A673 (cell line): ENCODE measurements at regions not wholly inside any gene's neighbourhood (a gene's known extent, or its start where the extent isn't known, plus 50 kb on each side); places are given as distances from the start of the nearest gene placed in this dataset.

Experiments
- EZH2 ChIP-seq: fragments of 200-600 bp; sonication (generic); IDR thresholded peaks from 2 replicates; pipeline ENCODE4 v1.6.1; 2017; ENCODE audit warnings: borderline replicate concordance, low read depth, mild to moderate bottlenecking, mixed read lengths, antibody characterized with exemption, low read length; ENCODE audit not compliant: poor library complexity, severe bottlenecking
- TF ChIP-seq, protein P1 (sequence below): fragments of 300-800, 200-600 bp; sonication (generic); conservative IDR thresholded peaks from 2 replicates; pipeline ENCODE4 v1.5.1; 2017; ENCODE audit warnings: low read depth, mild to moderate bottlenecking, antibody characterized with exemption, low read length, moderate library complexity, mixed read lengths

DNA sequence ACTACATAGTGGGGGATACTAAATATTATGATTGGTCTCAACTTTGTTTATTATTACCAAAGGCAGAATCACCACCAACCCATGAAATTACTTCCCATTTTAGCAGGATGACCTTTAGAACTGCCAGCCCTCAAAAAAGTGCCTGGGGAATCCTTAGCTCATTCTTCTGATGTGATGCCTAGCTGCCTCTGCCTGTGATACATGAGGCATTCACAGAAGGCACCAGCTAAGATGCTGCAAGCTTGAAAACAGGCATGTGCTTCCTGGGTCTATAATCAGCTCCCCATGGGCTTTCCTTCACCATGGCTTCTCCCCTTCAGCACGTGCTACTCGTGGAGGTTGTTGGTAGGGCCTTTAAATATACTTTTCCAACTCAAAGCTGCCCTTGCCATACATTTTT lies 50.4 kb upstream of the ARHGAP20 start:
- TF ChIP-seq, protein P1, sequence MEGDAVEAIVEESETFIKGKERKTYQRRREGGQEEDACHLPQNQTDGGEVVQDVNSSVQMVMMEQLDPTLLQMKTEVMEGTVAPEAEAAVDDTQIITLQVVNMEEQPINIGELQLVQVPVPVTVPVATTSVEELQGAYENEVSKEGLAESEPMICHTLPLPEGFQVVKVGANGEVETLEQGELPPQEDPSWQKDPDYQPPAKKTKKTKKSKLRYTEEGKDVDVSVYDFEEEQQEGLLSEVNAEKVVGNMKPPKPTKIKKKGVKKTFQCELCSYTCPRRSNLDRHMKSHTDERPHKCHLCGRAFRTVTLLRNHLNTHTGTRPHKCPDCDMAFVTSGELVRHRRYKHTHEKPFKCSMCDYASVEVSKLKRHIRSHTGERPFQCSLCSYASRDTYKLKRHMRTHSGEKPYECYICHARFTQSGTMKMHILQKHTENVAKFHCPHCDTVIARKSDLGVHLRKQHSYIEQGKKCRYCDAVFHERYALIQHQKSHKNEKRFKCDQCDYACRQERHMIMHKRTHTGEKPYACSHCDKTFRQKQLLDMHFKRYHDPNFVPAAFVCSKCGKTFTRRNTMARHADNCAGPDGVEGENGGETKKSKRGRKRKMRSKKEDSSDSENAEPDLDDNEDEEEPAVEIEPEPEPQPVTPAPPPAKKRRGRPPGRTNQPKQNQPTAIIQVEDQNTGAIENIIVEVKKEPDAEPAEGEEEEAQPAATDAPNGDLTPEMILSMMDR, result no peak
- TF ChIP-seq EZH2, result no peak
